Memory B cell (primary cell): ENCODE measurements at regions not wholly inside any gene's neighbourhood (a gene's known extent, or its start where the extent isn't known, plus 50 kb on each side); places are given as distances from the start of the nearest gene placed in this dataset.

ENCODE experiments used
- ATAC-seq: fragments of 150-1000 bp; cut with Tn5 transposase; 2 replicates; pipeline ENCODE4 v1.10.0; 2021; ENCODE audit warnings: low read depth, mild to moderate bottlenecking, moderate library complexity
- DNase-seq, 2 donors: peaks; one replicate each; pipeline ENCODE4 v3.0.0; 2022; ENCODE audit warnings: low spot score in 2 of 2
- H3K27ac Mint-ChIP-seq: one replicate; pipeline ENCODE4 v1.8.0; 2022; ENCODE audit warnings: mild to moderate bottlenecking, moderate library complexity, mixed read lengths
- H3K27me3 Mint-ChIP-seq: one replicate; pipeline ENCODE4 v1.8.0; 2022; ENCODE audit warnings: mixed read lengths
- H3K36me3 Mint-ChIP-seq: one replicate; pipeline ENCODE4 v1.8.0; 2022; ENCODE audit warnings: mild to moderate bottlenecking, mixed read lengths
- H3K4me1 Mint-ChIP-seq: one replicate; pipeline ENCODE4 v1.8.0; 2022; ENCODE audit warnings: mixed read lengths
- H3K4me3 Mint-ChIP-seq: one replicate; pipeline ENCODE4 v1.8.0; 2022; ENCODE audit warnings: mild to moderate bottlenecking, moderate library complexity, mixed read lengths
- H3K9me3 Mint-ChIP-seq: one replicate; pipeline ENCODE4 v1.8.0; 2022; ENCODE audit warnings: mixed read lengths

DNA sequence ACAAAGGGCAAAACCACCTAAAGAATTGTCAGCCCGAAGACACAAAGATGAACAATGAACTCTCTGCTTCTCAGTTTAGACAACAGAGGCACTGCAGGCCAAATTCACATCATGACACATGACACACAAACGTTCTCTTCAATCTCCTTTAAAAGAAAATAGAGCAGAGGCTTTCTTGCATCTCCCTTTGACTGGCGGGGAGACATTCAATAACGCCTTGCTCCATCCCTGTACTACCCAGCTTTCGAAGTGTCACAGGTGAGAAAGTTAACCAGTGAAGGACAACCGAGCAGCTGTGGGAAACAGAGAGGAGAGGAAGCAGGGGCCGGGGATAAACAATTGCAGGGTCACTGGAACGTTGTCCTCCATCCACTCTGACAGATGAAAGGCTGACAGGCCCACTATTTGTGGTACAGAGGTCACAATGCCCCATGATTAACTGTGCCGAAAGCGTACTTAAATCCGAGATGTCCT is 130.8 kb downstream of the PHLDA1 start:
- DNase-seq = no peak
- no peaks in the 10 kb centered on the region for H3K9me3 Mint-ChIP-seq
- no peaks in the 10 kb centered on the region for H3K4me1 Mint-ChIP-seq
- no peak overlapping the region for H3K4me3 Mint-ChIP-seq
- peaks cover 6% of the 10 kb centered on the region for H3K27me3 Mint-ChIP-seq
- no peak for ATAC-seq
- no peak overlapping the region for H3K27ac Mint-ChIP-seq
- H3K36me3 Mint-ChIP-seq = no peaks in the 10 kb centered on the region

DNA sequence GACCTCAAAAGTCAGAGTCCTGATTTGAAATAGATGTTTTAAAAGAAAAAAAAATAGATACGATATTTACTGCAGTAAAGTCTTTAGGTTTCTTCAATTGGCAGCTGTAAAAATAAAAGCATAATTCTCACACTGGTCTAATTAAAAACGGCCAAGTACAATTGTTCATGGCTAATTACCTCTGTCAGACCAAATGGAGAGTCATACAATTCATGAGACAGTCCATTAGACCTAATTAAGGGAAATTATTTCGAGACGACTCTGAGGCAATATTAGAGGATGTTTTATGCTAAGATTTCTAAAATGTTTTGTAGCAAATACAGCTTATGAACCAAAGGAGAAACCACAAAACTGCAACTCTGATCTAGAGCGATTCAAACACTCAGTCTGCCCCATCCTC is 131.3 kb downstream of the PHLDA1 start:
- DNase-seq = no peak
- Mint-ChIP-seq H3K27me3 (peaks cover 6% of the 10 kb centered on the region), H3K9me3 (no peaks in the 10 kb centered on the region), H3K27ac (no peak overlapping the region), H3K4me3 (no peak overlapping the region), H3K36me3 (no peaks in the 10 kb centered on the region), H3K4me1 (no peaks in the 10 kb centered on the region)
- ATAC-seq = no peak

DNA sequence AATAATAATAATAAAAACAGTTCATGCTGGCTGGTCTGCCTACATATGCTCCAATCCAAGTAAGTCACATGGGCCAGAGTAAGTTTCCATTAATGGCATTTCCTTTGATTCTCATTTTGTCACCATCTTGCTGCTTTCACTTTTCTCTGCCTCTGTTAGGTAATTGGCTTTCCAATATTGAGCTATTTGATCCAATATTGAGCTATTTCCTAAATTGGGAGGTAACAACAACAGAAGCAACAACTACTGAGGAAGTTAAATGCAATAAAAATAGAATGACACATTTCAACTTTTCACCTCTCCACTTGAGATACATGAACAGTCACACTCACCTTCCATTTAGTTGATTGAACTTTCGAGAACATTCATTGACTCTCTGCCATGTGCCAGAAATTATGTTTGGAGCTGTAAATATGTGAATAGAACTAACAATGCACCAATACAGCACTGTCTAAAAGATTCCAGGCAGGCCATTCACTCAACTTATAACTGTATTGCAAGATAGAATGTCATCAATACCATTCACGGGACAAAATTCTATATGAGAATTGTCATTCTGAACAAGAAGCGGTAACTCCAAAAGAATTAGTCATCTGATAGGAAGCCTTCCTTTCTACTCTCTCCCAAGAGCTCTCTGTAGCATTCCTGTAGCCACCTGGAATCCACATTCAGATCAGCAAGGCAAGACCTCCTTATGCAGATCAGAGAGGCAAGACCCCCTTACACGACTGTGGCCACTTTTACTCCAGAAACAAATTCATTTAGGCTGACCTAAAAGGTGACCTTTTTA is 136.4 kb downstream of the PHLDA1 start:
- no peak overlapping the region for H3K27ac Mint-ChIP-seq
- no peak for DNase-seq
- no peaks in the 10 kb centered on the region for H3K9me3 Mint-ChIP-seq
- ATAC-seq = no peak
- H3K36me3 Mint-ChIP-seq = no peaks in the 10 kb centered on the region
- H3K4me1 Mint-ChIP-seq = no peaks in the 10 kb centered on the region
- H3K27me3 Mint-ChIP-seq = peaks cover 9% of the 10 kb centered on the region
- H3K4me3 Mint-ChIP-seq = no peak overlapping the region

DNA sequence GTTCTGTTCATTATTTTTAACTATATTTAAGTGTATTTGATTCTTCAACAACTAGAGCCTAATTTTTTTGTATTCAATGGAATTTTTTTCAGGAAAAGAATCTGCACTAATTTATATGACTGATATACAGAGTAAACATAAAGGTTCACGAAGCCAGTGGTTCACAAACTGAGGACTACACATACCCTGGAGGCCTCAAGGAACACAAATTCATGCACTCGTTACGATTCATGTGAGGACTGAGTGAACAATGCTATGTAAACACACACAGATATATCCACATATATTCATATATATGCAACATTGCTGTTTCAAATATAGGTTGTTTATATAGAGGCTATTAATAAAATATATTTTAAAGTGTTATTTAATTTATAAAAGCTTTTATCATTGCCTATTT is 137.8 kb downstream of the PHLDA1 start:
- H3K36me3 Mint-ChIP-seq = no peaks in the 10 kb centered on the region
- H3K4me3 Mint-ChIP-seq = no peak overlapping the region
- no peak overlapping the region for H3K27ac Mint-ChIP-seq
- DNase-seq = no peak
- peaks cover 12% of the 10 kb centered on the region for H3K27me3 Mint-ChIP-seq
- ATAC-seq = no peak
- no peaks in the 10 kb centered on the region for H3K4me1 Mint-ChIP-seq
- H3K9me3 Mint-ChIP-seq = no peaks in the 10 kb centered on the region

DNA sequence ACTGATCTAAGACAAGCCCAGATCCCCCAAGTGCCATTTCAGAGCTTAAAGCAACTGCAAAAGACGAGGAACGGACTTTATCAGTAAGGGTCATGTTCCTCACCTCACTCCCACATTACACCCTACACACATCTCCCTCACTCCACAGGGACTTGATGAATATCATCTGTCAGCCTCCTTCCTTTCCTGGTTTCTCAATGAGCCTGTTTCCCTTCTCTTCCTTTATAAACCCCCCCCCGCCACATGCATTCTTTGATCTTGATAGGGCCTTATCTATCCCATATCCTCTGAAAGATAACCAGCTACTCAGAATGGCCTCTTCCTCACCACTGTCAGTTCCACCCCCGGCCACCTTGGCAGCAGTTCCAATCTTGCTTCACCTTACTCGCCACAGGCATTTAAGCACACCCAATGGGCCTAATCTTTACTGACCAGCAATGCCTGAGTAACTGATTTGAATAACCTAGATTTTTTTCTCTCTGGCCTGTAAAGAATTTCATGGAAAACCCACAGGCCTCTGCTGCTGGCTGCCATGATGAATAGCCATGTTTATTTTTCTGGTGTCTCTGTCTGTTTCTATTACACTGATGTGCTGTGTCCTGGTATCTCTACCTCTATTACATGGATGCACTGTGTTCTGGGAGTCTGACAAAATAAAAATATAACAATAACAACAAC is 138.7 kb downstream of the PHLDA1 start:
- no peak overlapping the region for H3K27ac Mint-ChIP-seq
- DNase-seq = no peak
- no peaks in the 10 kb centered on the region for H3K4me1 Mint-ChIP-seq
- no peak for ATAC-seq
- no peaks in the 10 kb centered on the region for H3K36me3 Mint-ChIP-seq
- peaks cover 12% of the 10 kb centered on the region for H3K27me3 Mint-ChIP-seq
- no peak overlapping the region for H3K4me3 Mint-ChIP-seq
- no peaks in the 10 kb centered on the region for H3K9me3 Mint-ChIP-seq

DNA sequence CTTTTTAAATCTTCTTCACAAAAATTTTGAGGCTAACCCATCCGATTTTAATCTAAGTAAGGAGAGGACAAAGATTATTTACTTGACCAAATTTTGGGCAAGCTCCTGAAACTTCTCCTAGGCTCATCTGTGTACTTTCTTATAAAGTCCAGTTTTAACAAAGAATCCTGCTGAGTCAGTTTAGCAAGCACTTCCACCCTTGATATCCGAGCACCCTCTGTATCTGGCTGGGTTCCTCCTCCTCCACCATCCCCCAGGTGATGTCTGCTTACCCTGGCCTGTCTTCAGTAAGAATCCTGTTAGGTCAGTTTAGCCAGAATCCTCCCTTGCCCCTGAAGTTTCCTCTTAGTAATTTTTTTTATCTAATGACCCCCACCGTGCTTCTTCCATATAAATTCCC is 140.5 kb downstream of the PHLDA1 start:
- DNase-seq = no peak
- Mint-ChIP-seq H3K27me3 (peaks cover 10% of the 10 kb centered on the region), H3K9me3 (no peaks in the 10 kb centered on the region), H3K27ac (no peak overlapping the region), H3K4me1 (no peaks in the 10 kb centered on the region), H3K4me3 (no peak overlapping the region), H3K36me3 (no peaks in the 10 kb centered on the region)
- no peak for ATAC-seq

DNA sequence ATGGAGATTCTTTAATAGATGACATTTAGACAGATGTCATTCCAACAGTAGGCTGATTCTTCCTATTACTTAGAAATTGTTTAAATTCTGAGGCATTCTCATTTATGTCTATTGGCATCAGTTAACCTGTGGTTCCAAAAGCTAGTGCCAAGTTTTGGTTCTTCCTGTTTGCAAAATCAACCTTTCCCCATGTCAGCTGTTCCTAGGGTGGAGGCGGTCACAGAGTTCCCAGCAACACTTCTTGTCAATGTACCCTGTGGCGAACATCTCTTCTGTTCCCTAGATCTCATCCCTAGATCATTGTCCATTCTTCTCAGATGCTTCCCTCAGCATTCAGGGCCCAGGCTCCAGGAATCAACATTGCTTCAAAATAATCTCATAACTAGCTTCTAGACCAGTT is 140.9 kb downstream of the PHLDA1 start:
- H3K4me3 Mint-ChIP-seq = no peak overlapping the region
- no peaks in the 10 kb centered on the region for H3K9me3 Mint-ChIP-seq
- no peaks in the 10 kb centered on the region for H3K4me1 Mint-ChIP-seq
- ATAC-seq (no peak), DNase-seq (no peak)
- no peak overlapping the region for H3K27ac Mint-ChIP-seq
- peaks cover 10% of the 10 kb centered on the region for H3K27me3 Mint-ChIP-seq
- H3K36me3 Mint-ChIP-seq = no peaks in the 10 kb centered on the region

DNA sequence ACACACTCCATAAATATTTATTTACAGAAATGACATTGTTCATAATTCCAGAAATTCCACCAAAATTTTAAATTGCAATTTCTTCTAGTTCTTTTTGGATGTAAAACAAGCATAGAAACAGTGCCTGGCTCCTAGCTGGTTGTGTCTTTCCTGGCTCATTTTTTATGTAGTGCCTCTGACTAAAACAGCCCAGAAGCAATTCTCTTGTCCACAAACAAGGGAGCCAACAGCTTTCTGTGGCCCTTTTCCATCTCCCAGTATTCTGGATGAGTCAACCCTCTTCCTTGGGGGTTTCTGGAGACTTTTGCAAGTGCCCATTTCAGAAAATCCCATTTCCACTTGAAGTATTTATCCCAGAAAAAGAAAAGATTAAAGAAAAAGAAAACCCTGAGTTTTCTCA is 141.4 kb downstream of the PHLDA1 start:
- no peaks in the 10 kb centered on the region for H3K36me3 Mint-ChIP-seq
- no peaks in the 10 kb centered on the region for H3K4me1 Mint-ChIP-seq
- no peak for ATAC-seq
- H3K4me3 Mint-ChIP-seq = no peak overlapping the region
- DNase-seq = no peak
- H3K27me3 Mint-ChIP-seq = peaks cover 10% of the 10 kb centered on the region
- no peaks in the 10 kb centered on the region for H3K9me3 Mint-ChIP-seq
- no peak overlapping the region for H3K27ac Mint-ChIP-seq

DNA sequence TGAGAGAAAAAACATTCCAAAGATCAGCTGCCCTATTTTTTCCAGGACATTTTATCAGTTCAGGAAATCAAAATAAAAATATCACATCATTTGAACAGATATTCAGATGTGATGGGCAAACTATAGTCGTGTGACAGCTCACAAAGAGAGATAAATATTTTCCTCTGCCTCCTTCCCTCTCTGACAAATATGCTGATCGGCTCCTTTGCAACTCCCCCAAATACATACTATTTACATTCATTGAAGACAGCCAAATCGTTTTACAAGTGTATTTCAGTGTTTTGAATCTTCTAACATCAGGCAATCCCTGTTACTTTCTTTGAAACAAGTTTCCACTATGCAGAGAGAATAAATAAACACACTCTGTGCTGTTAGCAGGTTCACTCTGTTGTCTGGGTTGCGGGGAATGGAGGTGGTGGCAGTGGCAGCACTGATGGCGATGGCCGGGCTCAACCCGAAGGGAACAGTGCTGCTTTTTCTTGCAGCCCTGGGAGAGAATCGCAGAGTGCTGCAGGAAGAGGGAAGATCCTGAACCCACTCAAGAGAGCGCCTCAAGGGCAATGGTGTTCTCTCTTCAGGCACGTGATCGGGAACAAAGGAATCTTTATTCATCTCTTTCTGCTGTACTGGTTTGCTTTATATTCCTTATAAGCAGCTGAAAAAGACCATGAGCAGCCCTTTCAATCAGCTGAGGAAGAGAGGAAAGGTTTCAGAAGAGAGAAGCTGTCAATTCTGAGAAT is 142.5 kb downstream of the PHLDA1 start:
- Mint-ChIP-seq H3K27me3 (peaks cover 10% of the 10 kb centered on the region), H3K4me1 (no peaks in the 10 kb centered on the region), H3K27ac (no peak overlapping the region), H3K36me3 (no peaks in the 10 kb centered on the region), H3K4me3 (no peak overlapping the region), H3K9me3 (no peaks in the 10 kb centered on the region)
- no peak for ATAC-seq
- DNase-seq = no peak

DNA sequence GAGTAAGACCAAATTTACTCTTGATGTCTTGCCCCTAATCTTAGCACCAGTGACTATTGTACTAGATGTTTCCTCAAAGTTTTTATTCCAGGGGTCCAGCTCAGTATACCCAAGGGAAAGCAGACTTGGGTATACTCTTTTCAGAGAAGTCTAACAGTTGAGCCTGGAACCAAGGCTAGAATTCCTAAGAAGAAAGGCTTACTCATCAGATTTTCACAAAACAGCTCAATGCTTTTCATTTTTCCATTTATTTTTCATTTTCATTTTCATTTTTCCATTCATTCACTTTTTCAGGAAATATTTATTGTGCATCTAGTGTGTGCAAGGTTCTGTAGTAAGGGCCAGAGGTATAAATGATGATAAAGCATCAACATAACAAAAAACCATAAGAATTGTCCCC is 143.2 kb downstream of the PHLDA1 start:
- Mint-ChIP-seq H3K4me3 (no peak overlapping the region), H3K27me3 (peaks cover 14% of the 10 kb centered on the region), H3K36me3 (no peaks in the 10 kb centered on the region), H3K9me3 (no peaks in the 10 kb centered on the region), H3K4me1 (no peaks in the 10 kb centered on the region), H3K27ac (no peak overlapping the region)
- DNase-seq = no peak
- ATAC-seq = no peak

DNA sequence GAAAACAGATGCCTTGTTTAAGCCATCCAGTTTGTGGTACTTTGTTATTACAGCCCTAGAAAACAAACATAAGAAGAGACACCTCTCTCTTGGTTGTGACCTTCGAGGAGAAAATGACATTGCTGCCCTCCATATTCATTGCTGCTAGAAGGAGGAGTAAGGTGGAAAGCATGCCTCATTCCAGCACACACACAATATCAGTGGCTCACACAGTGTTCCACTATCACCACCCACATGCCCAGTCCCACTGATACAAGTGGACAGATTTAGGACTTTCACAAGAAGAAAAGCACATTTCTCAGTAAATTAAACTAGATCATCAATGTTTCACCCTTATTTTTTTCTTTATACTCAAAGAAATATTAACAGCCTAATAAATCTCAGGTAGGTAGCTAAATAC is 143.6 kb downstream of the PHLDA1 start:
- ATAC-seq (no peak), DNase-seq (no peak)
- no peaks in the 10 kb centered on the region for H3K4me1 Mint-ChIP-seq
- no peak overlapping the region for H3K4me3 Mint-ChIP-seq
- H3K36me3 Mint-ChIP-seq = no peaks in the 10 kb centered on the region
- no peak overlapping the region for H3K27ac Mint-ChIP-seq
- H3K9me3 Mint-ChIP-seq = no peaks in the 10 kb centered on the region
- H3K27me3 Mint-ChIP-seq = peaks cover 15% of the 10 kb centered on the region

DNA sequence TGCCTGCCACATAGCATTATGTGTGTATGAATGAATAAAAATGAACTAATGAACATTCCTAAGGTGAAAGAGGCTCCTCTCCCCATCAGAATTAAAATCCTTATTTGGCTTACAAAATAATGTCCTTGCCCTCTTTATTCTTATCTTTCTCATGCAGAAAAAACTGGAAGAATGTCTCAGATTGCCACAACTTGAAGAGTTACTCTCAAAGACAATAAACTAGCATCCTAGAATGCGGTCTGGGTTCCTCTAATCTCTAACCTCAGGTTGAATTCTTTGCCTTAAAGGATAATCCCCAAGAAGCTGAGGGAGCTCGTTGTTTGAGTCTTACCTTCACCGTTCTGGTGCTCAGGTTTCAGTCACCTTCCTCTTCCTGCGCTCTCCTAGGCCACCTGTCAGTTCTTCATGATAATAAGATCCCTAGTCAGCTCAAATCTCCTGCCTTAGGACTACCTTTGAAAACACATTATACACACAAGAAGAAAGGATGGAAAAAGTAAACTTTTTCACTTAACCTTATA is 147.1 kb downstream of the PHLDA1 start:
- Mint-ChIP-seq H3K27ac (no peak overlapping the region), H3K9me3 (no peaks in the 10 kb centered on the region), H3K27me3 (peaks cover 13% of the 10 kb centered on the region), H3K4me1 (no peaks in the 10 kb centered on the region), H3K4me3 (no peak overlapping the region), H3K36me3 (no peaks in the 10 kb centered on the region)
- ATAC-seq (no peak), DNase-seq (no peak)

DNA sequence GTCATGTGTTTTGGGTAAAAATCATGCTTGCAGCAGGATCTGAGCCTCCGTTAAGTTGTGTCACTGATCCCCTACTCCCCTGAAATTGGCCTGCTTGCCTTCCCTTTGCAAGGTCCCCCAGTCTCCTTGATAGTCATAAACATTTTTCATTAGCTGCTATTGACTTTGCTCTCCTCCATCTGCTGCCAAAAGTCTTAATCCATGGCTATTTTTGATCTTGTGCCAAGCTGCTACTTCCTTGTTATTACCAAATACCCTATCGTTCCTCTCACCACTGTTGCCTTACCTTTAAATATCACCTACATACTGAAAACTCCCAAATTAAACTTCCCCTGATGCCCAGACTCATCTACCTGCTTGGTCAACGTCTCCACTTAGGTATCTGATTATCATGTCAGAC is 148.3 kb downstream of the PHLDA1 start:
- DNase-seq (no peak), ATAC-seq (no peak)
- Mint-ChIP-seq H3K27ac (no peak overlapping the region), H3K36me3 (no peaks in the 10 kb centered on the region), H3K4me3 (no peak overlapping the region), H3K9me3 (no peaks in the 10 kb centered on the region), H3K27me3 (peaks cover 9% of the 10 kb centered on the region), H3K4me1 (no peaks in the 10 kb centered on the region)

DNA sequence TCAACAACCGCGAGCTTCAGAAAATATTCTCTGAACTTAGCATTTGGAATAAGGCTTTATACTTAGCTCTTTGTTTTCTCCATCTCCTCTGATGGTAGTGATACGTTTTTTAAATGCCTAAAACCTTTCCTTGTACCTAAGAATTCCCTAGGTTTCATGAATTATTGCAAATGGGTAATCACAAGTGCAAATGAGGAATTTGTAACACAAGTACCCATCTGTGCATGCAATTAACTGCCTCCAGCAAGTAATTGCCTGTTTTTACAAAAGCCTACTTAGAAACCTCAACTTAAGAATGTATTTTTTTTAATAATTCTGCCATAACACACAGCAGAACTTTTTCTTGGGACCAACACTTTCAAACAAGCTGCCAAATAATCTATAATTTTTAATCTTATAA is 149.2 kb downstream of the PHLDA1 start:
- no peaks in the 10 kb centered on the region for H3K4me1 Mint-ChIP-seq
- DNase-seq (no peak), ATAC-seq (no peak)
- no peak overlapping the region for H3K27ac Mint-ChIP-seq
- H3K4me3 Mint-ChIP-seq = no peak overlapping the region
- H3K27me3 Mint-ChIP-seq = peaks cover 9% of the 10 kb centered on the region
- H3K9me3 Mint-ChIP-seq = no peaks in the 10 kb centered on the region
- no peaks in the 10 kb centered on the region for H3K36me3 Mint-ChIP-seq
